GM19035 (cell line): ENCODE measurements at regions not wholly inside any gene's neighbourhood (a gene's known extent, or its start where the extent isn't known, plus 50 kb on each side); places are given as distances from the start of the nearest gene placed in this dataset.

Experiments used
- ATAC-seq: cut with Tn5 transposase; IDR thresholded peaks from one replicate; pipeline ENCODE4 v1.9.1; 2021; ENCODE audit not compliant: unreplicated experiment

DNA sequence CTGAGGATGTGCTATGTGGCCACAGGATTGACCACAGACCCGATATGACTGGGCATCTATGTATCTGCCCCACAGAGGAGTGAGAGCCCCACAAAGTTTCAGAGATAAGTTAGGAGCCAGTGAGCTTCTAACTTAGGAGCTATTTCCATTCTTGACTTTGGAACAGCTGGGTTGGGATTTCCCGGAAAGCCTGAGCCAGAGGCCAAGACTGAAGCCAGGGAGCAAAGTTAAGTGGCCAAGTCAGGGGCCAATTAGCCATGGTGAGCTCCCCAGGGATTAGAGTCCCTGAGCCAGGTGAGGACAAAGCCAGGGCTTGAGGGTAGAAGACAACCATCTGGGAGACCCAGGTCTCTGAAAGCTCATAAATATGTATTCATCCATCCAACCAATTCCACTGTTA, 143.6 kb downstream of the MAFB start:
- ATAC-seq: no peak

DNA sequence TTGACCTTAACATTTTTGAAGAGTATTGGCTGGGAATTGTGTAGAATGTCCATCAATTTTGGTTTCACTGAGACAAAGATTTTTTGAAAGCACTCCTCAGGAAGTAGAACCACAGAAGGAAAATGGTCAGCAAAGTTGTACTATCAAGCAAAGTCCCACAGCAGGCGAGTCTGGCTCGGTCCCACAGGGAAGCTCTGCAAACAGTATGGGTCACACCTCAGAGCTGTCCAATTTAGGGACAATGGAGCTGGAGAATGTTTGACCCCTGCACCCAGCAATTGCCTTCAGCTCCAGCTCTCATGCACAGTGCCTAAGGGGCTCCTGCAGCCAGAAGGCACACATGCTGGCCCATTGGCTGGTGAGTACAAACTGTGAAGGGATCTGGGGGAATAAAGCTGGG, 147.0 kb downstream of the MAFB start:
- no peak for ATAC-seq

DNA sequence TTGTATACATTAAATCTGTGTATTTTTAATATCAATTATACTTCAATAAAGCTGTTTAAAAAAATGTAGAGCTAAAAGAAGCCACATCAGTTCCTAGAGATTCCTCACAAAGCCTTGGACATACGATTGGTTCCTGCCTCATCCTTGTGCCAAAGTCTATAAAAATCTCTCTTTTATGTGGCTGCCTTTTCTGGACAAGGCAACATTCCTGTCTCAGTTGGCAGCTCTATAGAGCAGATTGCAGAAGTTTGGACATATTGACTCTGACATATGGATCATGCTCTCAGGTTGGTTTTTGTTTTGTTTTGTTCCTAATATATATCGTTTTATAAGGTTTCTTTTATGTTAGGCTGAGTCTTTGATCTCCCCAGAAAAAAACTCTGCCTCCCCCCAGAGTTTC, 148.9 kb downstream of the MAFB start:
- no peak for ATAC-seq

- no peak for ATAC-seq
These were observed 150.9 kb downstream of the MAFB start for GRCh38 chr20:40538131-40538530.

- no peak for ATAC-seq
These were observed 152.2 kb downstream of the MAFB start for GRCh38 chr20:40536808-40537207.

GRCh38 chr20:40535816-40536215, 153.2 kb downstream of the MAFB start:
- ATAC-seq: no peak

DNA sequence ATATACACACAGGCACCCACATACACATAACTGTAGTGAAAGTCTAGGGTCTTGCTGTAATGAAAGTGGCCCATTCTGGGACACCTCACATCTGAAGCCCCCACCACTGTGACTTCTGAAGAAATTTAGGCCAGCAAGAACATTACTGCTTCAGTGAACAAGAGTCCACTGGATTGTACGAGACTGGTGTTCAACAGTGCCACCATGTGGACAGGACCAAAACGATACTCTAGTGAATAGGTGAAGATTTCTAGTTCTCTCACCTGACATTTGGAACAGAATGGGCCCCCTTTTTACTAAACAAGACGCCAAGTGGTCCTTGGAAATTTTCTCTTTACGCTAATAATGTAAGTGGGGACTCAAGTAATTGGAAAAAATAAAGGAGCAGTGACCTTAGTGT, 156.9 kb downstream of the MAFB start:
- ATAC-seq: no peak

DNA sequence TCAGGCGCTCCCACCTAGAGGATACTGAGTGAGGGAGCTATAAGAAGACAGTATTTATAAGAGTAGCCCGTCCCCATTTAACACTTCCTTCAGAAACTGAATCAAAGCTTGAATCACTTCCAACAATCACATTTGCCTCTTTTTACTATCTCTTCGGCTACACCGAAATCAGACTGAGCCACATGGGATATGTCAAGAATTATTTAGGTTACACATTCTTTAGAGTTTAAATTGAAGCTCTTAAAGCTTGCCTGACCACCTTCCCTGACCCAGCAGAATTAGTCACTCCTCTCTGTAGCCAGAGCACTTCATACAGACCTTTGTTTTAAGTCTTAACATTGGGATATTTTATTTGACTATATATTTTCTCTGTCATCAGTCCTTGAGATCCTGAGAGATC, 163.7 kb downstream of the MAFB start:
- no peak for ATAC-seq

DNA sequence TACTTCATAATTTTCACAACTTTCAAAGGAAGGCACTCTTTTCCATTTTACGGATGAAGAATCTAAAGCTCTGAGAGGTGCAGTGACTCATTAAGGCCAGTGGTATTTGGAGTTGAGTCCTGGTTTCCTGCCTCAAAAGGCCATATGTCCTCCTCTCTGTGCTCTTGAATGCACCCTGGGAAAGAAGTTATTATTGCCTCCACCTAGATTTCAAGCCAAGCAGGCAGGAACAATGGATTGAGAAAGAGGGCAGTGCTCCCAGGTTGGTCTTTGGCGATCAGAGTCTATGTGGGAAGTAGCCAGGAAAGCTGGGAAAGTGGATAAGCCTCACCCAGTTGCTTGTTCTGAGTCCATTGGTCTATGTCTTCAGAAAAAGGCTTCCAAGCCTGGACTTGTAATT, 165.0 kb downstream of the MAFB start:
- no peak for ATAC-seq

GRCh38 chr20:40522405-40522804, 166.6 kb downstream of the MAFB start:
- no peak for ATAC-seq

DNA sequence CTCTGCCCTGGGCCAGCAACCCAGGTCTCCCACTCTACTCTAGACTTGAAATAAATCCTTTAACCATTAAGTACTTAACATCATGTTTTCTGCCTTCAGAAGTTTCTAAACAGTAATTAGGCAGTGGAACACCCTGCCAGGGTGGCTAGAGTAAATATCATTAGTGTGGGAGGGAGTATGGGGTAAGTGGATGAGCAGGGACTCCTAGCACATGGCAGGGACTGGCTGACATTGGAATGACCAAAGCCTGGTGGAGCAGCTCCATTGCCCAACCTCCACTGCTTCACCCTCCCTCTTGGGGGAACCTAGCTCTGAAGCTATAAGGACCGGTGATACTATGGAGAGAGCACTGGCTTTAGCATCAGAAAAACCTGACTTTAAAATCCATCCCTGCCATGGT, 167.1 kb downstream of the MAFB start:
- ATAC-seq: no peak

DNA sequence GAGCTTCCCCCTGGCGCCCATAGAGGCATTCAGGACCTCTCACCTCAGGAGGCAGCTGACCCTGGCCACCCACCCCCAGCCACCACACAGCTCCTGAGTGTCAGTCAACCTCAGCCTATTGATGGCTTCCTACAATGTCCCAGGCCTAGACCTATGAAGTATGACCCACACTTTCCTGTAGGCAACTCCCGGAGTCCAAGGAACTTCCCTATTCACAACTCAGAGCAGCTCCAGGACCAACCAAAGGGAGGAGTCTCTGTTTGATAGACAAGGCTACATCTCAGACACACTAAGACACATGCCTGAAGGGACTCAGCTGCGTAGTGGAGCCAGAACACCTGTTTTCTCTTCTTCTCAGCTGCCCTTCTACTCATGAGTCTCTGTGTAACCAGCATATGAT, 169.1 kb downstream of the MAFB start:
- ATAC-seq: no peak

DNA sequence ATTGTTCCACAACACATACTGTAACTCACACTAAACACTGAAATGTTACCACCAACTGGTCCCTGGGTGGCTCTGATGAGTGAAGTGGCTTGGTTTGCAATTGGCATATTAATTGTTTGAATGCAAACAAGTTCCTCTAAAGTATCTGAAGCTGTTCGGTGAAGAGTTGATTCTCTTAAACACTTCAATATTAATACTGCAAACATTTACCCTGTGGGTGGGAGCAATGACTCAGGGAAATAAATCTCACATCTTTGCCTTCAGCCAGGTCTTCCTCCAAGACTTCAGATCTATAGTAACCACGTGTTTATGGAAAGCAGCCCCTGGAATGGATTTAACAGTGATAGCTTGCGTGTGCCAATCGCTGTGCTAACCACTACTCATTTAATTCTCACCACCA, 176.0 kb downstream of the MAFB start:
- ATAC-seq: no peak

DNA sequence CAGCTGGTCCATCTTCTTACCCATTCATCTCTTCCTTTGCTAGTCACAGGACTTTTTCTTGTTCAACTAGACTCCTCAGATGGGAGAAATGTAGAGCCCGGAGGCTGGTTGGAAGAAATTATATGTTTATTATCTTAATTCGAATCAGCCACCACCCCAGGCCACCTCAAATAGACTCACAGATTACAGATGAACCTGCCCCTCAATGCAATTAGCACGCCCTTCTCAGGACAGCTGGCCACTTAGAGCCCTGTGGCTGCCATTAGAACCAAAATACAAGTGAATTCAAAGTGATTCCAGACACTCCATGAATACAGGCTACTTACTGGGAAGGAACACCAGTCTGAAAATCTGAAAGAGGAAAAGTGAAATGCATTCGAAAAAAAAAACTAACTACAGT, 176.4 kb downstream of the MAFB start:
- no peak for ATAC-seq

GRCh38 chr20:40511478-40511877, 177.6 kb downstream of the MAFB start:
- ATAC-seq: no peak

DNA sequence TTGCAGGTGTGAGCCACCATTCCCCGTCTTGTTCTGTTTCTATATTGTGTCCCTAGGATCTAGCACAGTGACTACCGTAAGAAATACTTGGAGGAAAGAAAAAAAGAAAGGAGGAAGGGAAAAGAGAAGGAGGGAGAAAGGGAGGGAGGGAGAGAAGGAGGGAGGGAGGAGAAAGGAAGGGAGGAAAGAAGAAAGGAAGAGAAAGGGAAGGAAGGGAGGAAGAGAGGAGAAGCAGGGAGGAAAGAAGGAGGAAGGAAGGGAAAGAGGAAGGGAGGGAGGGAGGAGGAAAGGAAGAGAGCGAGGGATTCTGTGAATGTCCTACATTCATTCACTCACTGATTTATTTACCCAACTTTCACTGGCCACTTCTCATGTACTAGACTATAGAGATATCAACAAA, 178.4 kb downstream of the MAFB start:
- ATAC-seq: no peak

GRCh38 chr20:40508821-40509220, 180.2 kb downstream of the MAFB start:
- no peak for ATAC-seq

DNA sequence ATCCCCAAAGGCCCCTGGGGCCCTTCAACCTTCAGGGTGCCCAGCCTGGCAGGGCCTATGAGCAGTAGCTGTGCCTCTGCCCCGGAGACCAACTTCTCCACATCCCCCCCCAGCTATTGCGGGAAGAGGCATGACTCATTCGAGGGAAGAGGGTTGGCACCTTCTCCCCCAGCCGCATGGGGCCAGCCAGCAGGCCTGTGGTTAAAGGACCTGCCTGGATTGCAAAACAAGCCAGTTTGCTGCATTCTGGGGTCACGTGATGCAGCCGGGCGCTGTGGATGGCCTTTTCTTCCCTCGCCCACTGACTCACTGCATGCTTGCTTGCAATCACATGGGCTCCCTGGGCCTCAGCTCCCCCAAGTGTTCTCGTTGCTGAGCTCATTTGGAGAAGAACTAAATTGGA, 182.5 kb downstream of the MAFB start:
- no peak for ATAC-seq

DNA sequence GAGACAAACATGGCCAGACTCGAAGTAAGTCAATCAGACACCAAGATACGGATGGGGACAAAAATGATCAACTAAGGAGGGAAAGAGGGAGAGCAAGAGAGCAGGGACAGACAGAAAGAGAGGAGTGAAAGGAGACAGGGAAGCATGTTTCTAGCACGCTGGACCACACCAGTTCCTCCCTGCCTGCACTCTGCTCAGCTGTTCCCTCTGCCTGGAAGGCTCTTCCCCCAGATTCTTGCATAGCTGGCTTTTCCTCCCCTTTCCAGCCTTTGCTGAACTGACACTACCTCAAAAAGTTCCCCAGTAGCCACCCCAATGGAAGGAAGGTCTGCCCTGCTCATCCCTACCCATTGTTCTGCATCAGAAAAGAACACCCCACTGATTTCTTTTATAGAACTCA, 185.9 kb downstream of the MAFB start:
- ATAC-seq: no peak

GRCh38 chr20:40502576-40502975, 186.5 kb downstream of the MAFB start:
- ATAC-seq: no peak

DNA sequence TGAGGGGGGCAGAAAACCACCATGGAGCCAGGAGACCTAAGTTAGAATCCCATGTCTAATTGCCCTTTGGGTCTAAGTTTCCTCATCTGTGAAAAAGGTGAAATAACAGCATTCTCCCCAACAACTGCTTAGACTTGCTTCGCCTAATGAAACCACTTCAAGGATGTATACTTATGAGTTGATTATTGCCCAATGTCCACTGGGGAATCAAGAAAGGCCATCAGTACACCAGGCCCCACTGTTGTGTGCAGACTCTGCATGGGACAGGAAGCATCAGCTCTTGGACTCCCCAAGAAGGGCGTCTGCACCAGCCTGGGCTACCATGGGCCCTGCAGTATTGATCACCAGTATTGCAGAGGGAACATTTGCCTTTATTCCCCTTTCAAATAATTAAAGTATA, 189.6 kb downstream of the MAFB start:
- ATAC-seq: no peak

DNA sequence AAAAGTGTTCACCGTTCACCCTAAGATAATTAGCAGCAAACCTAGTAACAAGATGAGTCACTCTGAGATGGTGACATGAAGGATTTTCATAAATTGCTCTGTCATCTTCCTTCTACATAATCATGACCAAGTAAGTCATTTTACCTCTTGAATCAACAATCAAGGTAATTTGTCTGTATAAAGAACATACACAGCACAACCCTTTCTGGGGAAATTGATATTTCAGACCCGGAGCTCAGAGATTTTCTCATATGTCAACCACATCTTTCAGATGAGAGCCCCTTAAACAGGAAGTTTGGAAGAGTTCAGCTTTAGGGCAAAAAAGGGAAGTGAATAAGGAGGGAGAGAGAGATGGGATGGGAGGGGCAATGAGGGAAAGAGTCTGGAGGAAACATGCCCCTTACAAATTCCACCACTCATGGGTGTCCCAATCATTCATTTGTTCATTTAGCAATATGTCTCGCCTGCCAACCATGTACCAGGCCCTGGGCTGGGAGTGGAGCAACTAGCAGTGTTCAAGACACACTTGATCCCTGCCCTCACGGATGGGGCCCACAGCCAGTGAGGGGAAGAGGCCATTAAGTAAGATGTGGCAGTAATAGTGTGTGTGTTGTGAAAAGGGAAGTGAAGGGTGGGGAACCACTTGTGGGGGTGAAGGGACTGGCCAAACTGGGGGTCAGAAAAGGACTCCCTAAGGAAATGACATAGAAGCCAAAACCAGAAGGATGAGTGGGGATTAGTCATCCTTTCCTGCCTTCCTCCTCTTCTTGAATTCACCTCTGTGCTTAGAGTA, 190.9 kb downstream of the MAFB start:
- ATAC-seq: no peak

- ATAC-seq: no peak
These were observed 193.1 kb downstream of the MAFB start for GRCh38 chr20:40495956-40496355.
